Islet of Langerhans (tissue), 1 donor: ENCODE measurements at regions not wholly inside any gene's neighbourhood (a gene's known extent, or its start where the extent isn't known, plus 50 kb on each side); places are given as distances from the start of the nearest gene placed in this dataset.
"Not testable (repeated sequence)": the region's sequence is repeated elsewhere in the genome, so short reads cannot be mapped to it uniquely, and the experiment has no call there.

Experiments used
- FAIRE-seq: peaks from one replicate; lab custom pipeline; 2011; peaks lifted over from hg19 to GRCh38; lab: Jason Lieb, UNC

GRCh38 chr2:5172923-5173322 is 519.3 kb upstream of the SOX11 start:
- FAIRE-seq = no peak

- no peak for FAIRE-seq
Measured at GRCh38 chr2:5173876-5174535, 518.2 kb upstream of the SOX11 start.

- FAIRE-seq = no peak
Measured at GRCh38 chr2:5175231-5175630, 517.0 kb upstream of the SOX11 start.

- FAIRE-seq = no peak
Measured at GRCh38 chr2:5176764-5177163, 515.4 kb upstream of the SOX11 start.

- FAIRE-seq = no peak
Measured at GRCh38 chr2:5183031-5183430, 509.2 kb upstream of the SOX11 start.

- FAIRE-seq = no peak
Measured at GRCh38 chr2:5187283-5187682, 504.9 kb upstream of the SOX11 start.

- FAIRE-seq = no peak
Measured at GRCh38 chr2:5188636-5189035, 503.5 kb upstream of the SOX11 start.

- FAIRE-seq = no peak
Measured at GRCh38 chr2:5190023-5190422, 502.2 kb upstream of the SOX11 start.

GRCh38 chr2:5195636-5196035 is 496.5 kb upstream of the SOX11 start:
- no peak for FAIRE-seq

- FAIRE-seq = no peak
Measured at GRCh38 chr2:5203134-5203755, 488.9 kb upstream of the SOX11 start.

GRCh38 chr2:5206742-5207141 is 485.4 kb upstream of the SOX11 start:
- FAIRE-seq = not testable (repeated sequence)

- no peak for FAIRE-seq
Measured at GRCh38 chr2:5215989-5216607, 476.1 kb upstream of the SOX11 start.

- FAIRE-seq = no peak
Measured at GRCh38 chr2:5227062-5227699, 465.0 kb upstream of the SOX11 start.

- no peak for FAIRE-seq
Measured at GRCh38 chr2:5229574-5229973, 462.6 kb upstream of the SOX11 start.

GRCh38 chr2:5230444-5230843 is 461.7 kb upstream of the SOX11 start:
- no peak for FAIRE-seq

- FAIRE-seq = no peak
Measured at GRCh38 chr2:5230855-5231254, 461.3 kb upstream of the SOX11 start.

- FAIRE-seq = no peak
Measured at GRCh38 chr2:5231287-5231686, 460.9 kb upstream of the SOX11 start.

GRCh38 chr2:5234563-5234962 is 457.6 kb upstream of the SOX11 start:
- FAIRE-seq = no peak

- FAIRE-seq = no peak
Measured at GRCh38 chr2:5235701-5236100, 456.5 kb upstream of the SOX11 start.

GRCh38 chr2:5236249-5236648 is 455.9 kb upstream of the SOX11 start:
- FAIRE-seq = no peak

- no peak for FAIRE-seq
Measured at GRCh38 chr2:5242751-5243150, 449.4 kb upstream of the SOX11 start.

GRCh38 chr2:5250482-5250881 is 441.7 kb upstream of the SOX11 start:
- FAIRE-seq = no peak

GRCh38 chr2:5253263-5253662 is 438.9 kb upstream of the SOX11 start:
- FAIRE-seq = no peak
